ENCODE measurements at regions not wholly inside any gene's neighbourhood (a gene's known extent, or its start where the extent isn't known, plus 50 kb on each side); places are given as distances from the start of the nearest gene placed in this dataset.

GRCh38 chr18:37661061-37661460 is 95.5 kb upstream of the CELF4 start:
- Histone ChIP-seq H3K36me3 (ENCODE audit: control insufficient read depth, insufficient read depth, low read length) (no peaks in the 10 kb centered on the region), H3K4me3 (ENCODE audit: low read depth, low read length) (no peak overlapping the region), H3K9me3 (no peaks in the 10 kb centered on the region), H3K27me3 (replicated peaks; ENCODE audit: control insufficient read depth, insufficient read depth, low read length) (no peaks in the 10 kb centered on the region), H3K4me1 (no peaks in the 10 kb centered on the region)
- CTCF ChIA-PET, result no interaction called here
- Mint-ChIP-seq H3K27ac (ENCODE audit: unreplicated experiment) (no peak overlapping the region), H3K9me3 (ENCODE audit: unreplicated experiment) (no peaks in the 10 kb centered on the region), H3K27me3 (ENCODE audit: insufficient read depth, unreplicated experiment) (peaks cover 9% of the 10 kb centered on the region), H3K4me3 (ENCODE audit: unreplicated experiment) (no peak overlapping the region), H3K36me3 (ENCODE audit: insufficient read depth, unreplicated experiment) (no peaks in the 10 kb centered on the region), H3K4me1 (ENCODE audit: low read depth, unreplicated experiment) (no peaks in the 10 kb centered on the region)
- DNase-seq, result no peak
- no TSS peak for BruUV-seq (replicated peaks)
- intact Hi-C loops (cut with micrococcal nuclease; ENCODE audit: unreplicated experiment), result no loop called here
- TF ChIP-seq, protein P1, sequence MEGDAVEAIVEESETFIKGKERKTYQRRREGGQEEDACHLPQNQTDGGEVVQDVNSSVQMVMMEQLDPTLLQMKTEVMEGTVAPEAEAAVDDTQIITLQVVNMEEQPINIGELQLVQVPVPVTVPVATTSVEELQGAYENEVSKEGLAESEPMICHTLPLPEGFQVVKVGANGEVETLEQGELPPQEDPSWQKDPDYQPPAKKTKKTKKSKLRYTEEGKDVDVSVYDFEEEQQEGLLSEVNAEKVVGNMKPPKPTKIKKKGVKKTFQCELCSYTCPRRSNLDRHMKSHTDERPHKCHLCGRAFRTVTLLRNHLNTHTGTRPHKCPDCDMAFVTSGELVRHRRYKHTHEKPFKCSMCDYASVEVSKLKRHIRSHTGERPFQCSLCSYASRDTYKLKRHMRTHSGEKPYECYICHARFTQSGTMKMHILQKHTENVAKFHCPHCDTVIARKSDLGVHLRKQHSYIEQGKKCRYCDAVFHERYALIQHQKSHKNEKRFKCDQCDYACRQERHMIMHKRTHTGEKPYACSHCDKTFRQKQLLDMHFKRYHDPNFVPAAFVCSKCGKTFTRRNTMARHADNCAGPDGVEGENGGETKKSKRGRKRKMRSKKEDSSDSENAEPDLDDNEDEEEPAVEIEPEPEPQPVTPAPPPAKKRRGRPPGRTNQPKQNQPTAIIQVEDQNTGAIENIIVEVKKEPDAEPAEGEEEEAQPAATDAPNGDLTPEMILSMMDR (IDR thresholded peaks at IDR 0.05; ENCODE audit: insufficient read depth in 1 of 2, low read depth in 1 of 2, low read length in 1 of 2, severe bottlenecking in 1 of 2, unreplicated experiment in 1 of 2), result no peak
- POLR2A ChIA-PET, result no interaction called here

DNA sequence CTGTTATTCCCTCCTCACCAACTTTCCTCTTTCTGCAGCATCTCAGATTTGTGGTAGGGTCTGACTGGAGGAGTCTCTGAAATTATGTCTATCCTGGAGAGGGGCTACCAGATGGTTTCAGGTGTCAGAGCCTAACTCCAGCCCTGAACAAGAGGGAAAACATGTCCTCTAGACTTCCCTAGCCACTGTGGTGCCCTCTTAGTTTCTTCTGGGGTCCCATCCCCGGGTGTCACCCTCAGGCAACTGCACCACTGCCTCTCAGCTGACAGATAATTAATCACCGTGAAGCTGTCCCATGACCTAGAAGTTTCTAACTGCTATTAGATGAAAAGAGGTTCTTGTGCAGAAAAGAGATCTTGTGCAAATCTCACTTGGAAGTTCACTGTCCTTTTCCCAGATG is 95.1 kb upstream of the CELF4 start:
- CTCF ChIA-PET, result no interaction called here
- DNase-seq, result no peak
- H3K27me3 Mint-ChIP-seq (ENCODE audit: insufficient read depth, unreplicated experiment), result peaks cover 9% of the 10 kb centered on the region
- no peak overlapping the region for H3K4me3 ChIP-seq (ENCODE audit: low read depth, low read length)
- H3K27me3 ChIP-seq (replicated peaks; ENCODE audit: control insufficient read depth, insufficient read depth, low read length), result no peaks in the 10 kb centered on the region
- no peak overlapping the region for H3K27ac Mint-ChIP-seq (ENCODE audit: unreplicated experiment)
- no peaks in the 10 kb centered on the region for H3K36me3 Mint-ChIP-seq (ENCODE audit: insufficient read depth, unreplicated experiment)
- no peaks in the 10 kb centered on the region for H3K36me3 ChIP-seq (ENCODE audit: control insufficient read depth, insufficient read depth, low read length)
- BruUV-seq (replicated peaks), result no TSS peak
- POLR2A ChIA-PET, result no interaction called here
- no peaks in the 10 kb centered on the region for H3K4me1 ChIP-seq
- H3K9me3 ChIP-seq, result no peaks in the 10 kb centered on the region
- no peak overlapping the region for H3K4me3 Mint-ChIP-seq (ENCODE audit: unreplicated experiment)
- H3K9me3 Mint-ChIP-seq (ENCODE audit: unreplicated experiment), result no peaks in the 10 kb centered on the region
- intact Hi-C loops (cut with micrococcal nuclease; ENCODE audit: unreplicated experiment), result no loop called here
- no peaks in the 10 kb centered on the region for H3K4me1 Mint-ChIP-seq (ENCODE audit: low read depth, unreplicated experiment)
- TF ChIP-seq, protein P1 (IDR thresholded peaks at IDR 0.05; ENCODE audit: insufficient read depth in 1 of 2, low read depth in 1 of 2, low read length in 1 of 2, severe bottlenecking in 1 of 2, unreplicated experiment in 1 of 2), result no peak

DNA sequence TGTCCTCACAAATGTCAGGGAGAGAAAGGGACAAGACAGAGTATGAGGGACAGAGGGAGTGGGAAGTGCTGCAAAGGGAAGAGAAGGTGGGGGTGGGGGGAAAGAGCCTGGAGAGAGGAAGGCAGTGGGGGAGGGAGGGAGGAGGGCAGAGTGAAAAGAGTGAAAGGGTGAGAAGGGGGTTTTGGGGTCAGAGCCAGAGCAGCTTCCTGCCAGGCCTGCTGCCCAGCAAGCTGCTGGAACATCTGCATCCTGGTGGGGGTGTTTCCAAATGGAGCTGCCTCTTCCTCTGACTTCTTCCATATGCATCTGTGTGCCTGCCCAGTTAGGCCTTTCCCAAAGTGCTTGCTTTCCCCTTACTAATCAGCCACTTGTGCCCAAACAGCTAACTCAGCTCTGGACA is 94.3 kb upstream of the CELF4 start:
- H3K4me1 Mint-ChIP-seq (ENCODE audit: low read depth, unreplicated experiment), result no peaks in the 10 kb centered on the region
- Histone ChIP-seq H3K4me1 (no peaks in the 10 kb centered on the region), H3K36me3 (ENCODE audit: control insufficient read depth, insufficient read depth, low read length) (no peaks in the 10 kb centered on the region), H3K27me3 (replicated peaks; ENCODE audit: control insufficient read depth, insufficient read depth, low read length) (no peaks in the 10 kb centered on the region), H3K4me3 (ENCODE audit: low read depth, low read length) (no peak overlapping the region), H3K9me3 (no peaks in the 10 kb centered on the region)
- peaks cover 9% of the 10 kb centered on the region for H3K27me3 Mint-ChIP-seq (ENCODE audit: insufficient read depth, unreplicated experiment)
- intact Hi-C loops (cut with micrococcal nuclease; ENCODE audit: unreplicated experiment), result no loop called here
- no peak overlapping the region for H3K27ac Mint-ChIP-seq (ENCODE audit: unreplicated experiment)
- no TSS peak for BruUV-seq (replicated peaks)
- CTCF ChIA-PET, result no interaction called here
- no peaks in the 10 kb centered on the region for H3K9me3 Mint-ChIP-seq (ENCODE audit: unreplicated experiment)
- TF ChIP-seq, protein P1 (IDR thresholded peaks at IDR 0.05; ENCODE audit: insufficient read depth in 1 of 2, low read depth in 1 of 2, low read length in 1 of 2, severe bottlenecking in 1 of 2, unreplicated experiment in 1 of 2), result no peak
- H3K36me3 Mint-ChIP-seq (ENCODE audit: insufficient read depth, unreplicated experiment), result no peaks in the 10 kb centered on the region
- POLR2A ChIA-PET, result no interaction called here
- no peak overlapping the region for H3K4me3 Mint-ChIP-seq (ENCODE audit: unreplicated experiment)
- DNase-seq, result no peak

Measured in Caco-2 (cell line).